ENCODE measurements at regions not wholly inside any gene's neighbourhood (a gene's known extent, or its start where the extent isn't known, plus 50 kb on each side); places are given as distances from the start of the nearest gene placed in this dataset.

GRCh38 chr7:115124409-115124939 is 202.6 kb downstream of the MDFIC start:
- no peak overlapping the region for H3K4me3 ChIP-seq (ENCODE audit: low read length)

GRCh38 chr7:115123441-115123840 is 201.5 kb downstream of the MDFIC start:
- peak overlapping the region in 1 of 8 donors; percentile 21 for H3K27ac Mint-ChIP-seq
- POLR2A ChIA-PET, result no interaction called here
- H3K9me3 ChIP-seq (ENCODE audit: low read length), result no peaks in the 10 kb centered on the region
- H3K9me3 Mint-ChIP-seq, result no peaks in the 10 kb centered on the region
- H3K36me3 Mint-ChIP-seq, result peaks cover 0 to 2% (median 0%) of the 10 kb centered on the region in 3 donors
- H3K4me1 ChIP-seq (ENCODE audit: insufficient read depth, low read length), result peaks cover 6% of the 10 kb centered on the region
- H3K4me3 Mint-ChIP-seq, result no peak overlapping the region
- no peaks in the 10 kb centered on the region for H3K36me3 ChIP-seq (ENCODE audit: insufficient read depth, low read length)
- CTCF ChIA-PET, result no interaction called here
- H3K4me1 Mint-ChIP-seq, result peaks cover 8 to 20% (median 16%) of the 10 kb centered on the region in 3 donors
- no peak overlapping the region for H3K4me3 ChIP-seq (ENCODE audit: low read length)
- H3K27me3 ChIP-seq (ENCODE audit: insufficient read depth, low read length, poor library complexity, severe bottlenecking), result no peaks in the 10 kb centered on the region
- H3K27me3 Mint-ChIP-seq, result no peaks in the 10 kb centered on the region
- no peak overlapping the region for H3K27ac ChIP-seq (ENCODE audit: low read depth, low read length)
- no peak for DNase-seq

More at GRCh38 chr7:115124409-115124939, 202.6 kb downstream of the MDFIC start:
- H3K4me3 Mint-ChIP-seq, result no peak overlapping the region
- ChIA-PET CTCF (no interaction called here), POLR2A (no interaction called here)
- Histone ChIP-seq H3K9me3 (ENCODE audit: low read length) (no peaks in the 10 kb centered on the region), H3K27ac (ENCODE audit: low read depth, low read length) (no peak overlapping the region), H3K36me3 (ENCODE audit: insufficient read depth, low read length) (no peaks in the 10 kb centered on the region), H3K4me1 (ENCODE audit: insufficient read depth, low read length) (peaks cover 6% of the 10 kb centered on the region), H3K27me3 (ENCODE audit: insufficient read depth, low read length, poor library complexity, severe bottlenecking) (no peaks in the 10 kb centered on the region)
- no peak for DNase-seq
- H3K4me1 Mint-ChIP-seq, result peaks cover 7 to 20% (median 16%) of the 10 kb centered on the region in 3 donors
- no peaks in the 10 kb centered on the region for H3K27me3 Mint-ChIP-seq
- H3K27ac Mint-ChIP-seq, result no peak overlapping the region
- H3K36me3 Mint-ChIP-seq, result peaks cover 0 to 2% (median 0%) of the 10 kb centered on the region in 3 donors
- H3K9me3 Mint-ChIP-seq, result no peaks in the 10 kb centered on the region

- ChIA-PET POLR2A (no interaction called here), CTCF (no interaction called here)
Measured at GRCh38 chr7:115122388-115122787, 200.5 kb downstream of the MDFIC start.

GRCh38 chr7:115117748-115118147 is 195.9 kb downstream of the MDFIC start:
- Histone ChIP-seq H3K27me3 (ENCODE audit: insufficient read depth, low read length, poor library complexity, severe bottlenecking) (no peaks in the 10 kb centered on the region), H3K36me3 (ENCODE audit: insufficient read depth, low read length) (no peaks in the 10 kb centered on the region), H3K27ac (ENCODE audit: low read depth, low read length) (no peak overlapping the region), H3K9me3 (ENCODE audit: low read length) (no peaks in the 10 kb centered on the region), H3K4me3 (ENCODE audit: low read length) (no peak overlapping the region), H3K4me1 (ENCODE audit: insufficient read depth, low read length) (peaks cover 6% of the 10 kb centered on the region)
- no peak for DNase-seq
- Mint-ChIP-seq H3K4me3 (no peak overlapping the region), H3K4me1 (peaks cover 6 to 13% (median 13%) of the 10 kb centered on the region in 3 donors), H3K27me3 (peaks cover 2 to 14% of the 10 kb centered on the region in 2 donors), H3K9me3 (no peaks in the 10 kb centered on the region), H3K36me3 (no peaks in the 10 kb centered on the region), H3K27ac (peak overlapping the region in 2 of 8 donors; percentile 12 to 14)
- POLR2A ChIA-PET, result no interaction called here
- CTCF ChIA-PET, result no interaction called here

More at GRCh38 chr7:115122388-115122787, 200.5 kb downstream of the MDFIC start:
- Histone ChIP-seq H3K4me3 (ENCODE audit: low read length) (no peak overlapping the region), H3K27ac (ENCODE audit: low read depth, low read length) (no peak overlapping the region), H3K9me3 (ENCODE audit: low read length) (no peaks in the 10 kb centered on the region), H3K4me1 (ENCODE audit: insufficient read depth, low read length) (peaks cover 6% of the 10 kb centered on the region), H3K36me3 (ENCODE audit: insufficient read depth, low read length) (no peaks in the 10 kb centered on the region), H3K27me3 (ENCODE audit: insufficient read depth, low read length, poor library complexity, severe bottlenecking) (no peaks in the 10 kb centered on the region)
- Mint-ChIP-seq H3K9me3 (no peaks in the 10 kb centered on the region), H3K4me3 (no peak overlapping the region), H3K4me1 (peaks cover 8 to 20% (median 16%) of the 10 kb centered on the region in 3 donors), H3K27ac (peak overlapping the region in 1 of 8 donors; percentile 58), H3K36me3 (peaks cover 0 to 2% (median 0%) of the 10 kb centered on the region in 3 donors), H3K27me3 (no peaks in the 10 kb centered on the region)
- DNase-seq, result no peak

GRCh38 chr7:115116773-115117715 is 195.2 kb downstream of the MDFIC start:
- H3K9me3 ChIP-seq (ENCODE audit: low read length), result no peaks in the 10 kb centered on the region
- POLR2A ChIA-PET, result no interaction called here
- Mint-ChIP-seq H3K27ac (no peak overlapping the region), H3K9me3 (no peaks in the 10 kb centered on the region), H3K4me1 (peaks cover 1 to 6% (median 6%) of the 10 kb centered on the region in 3 donors), H3K4me3 (no peak overlapping the region), H3K27me3 (peaks cover 2 to 14% of the 10 kb centered on the region in 2 donors), H3K36me3 (no peaks in the 10 kb centered on the region)
- CTCF ChIA-PET, result no interaction called here
- H3K27ac ChIP-seq (ENCODE audit: low read depth, low read length), result no peak overlapping the region
- no peaks in the 10 kb centered on the region for H3K36me3 ChIP-seq (ENCODE audit: insufficient read depth, low read length)
- peaks cover under 1% of the 10 kb centered on the region for H3K4me1 ChIP-seq (ENCODE audit: insufficient read depth, low read length)
- no peak overlapping the region for H3K4me3 ChIP-seq (ENCODE audit: low read length)
- DNase-seq, result no peak
- H3K27me3 ChIP-seq (ENCODE audit: insufficient read depth, low read length, poor library complexity, severe bottlenecking), result no peaks in the 10 kb centered on the region

GRCh38 chr7:115113776-115114175 is 191.9 kb downstream of the MDFIC start:
- H3K4me3 Mint-ChIP-seq, result no peak overlapping the region

GRCh38 chr7:115113131-115113530 is 191.2 kb downstream of the MDFIC start:
- no peaks in the 10 kb centered on the region for H3K9me3 Mint-ChIP-seq
- Histone ChIP-seq H3K4me1 (ENCODE audit: insufficient read depth, low read length) (no peaks in the 10 kb centered on the region), H3K36me3 (ENCODE audit: insufficient read depth, low read length) (no peaks in the 10 kb centered on the region), H3K27me3 (ENCODE audit: insufficient read depth, low read length, poor library complexity, severe bottlenecking) (no peaks in the 10 kb centered on the region), H3K4me3 (ENCODE audit: low read length) (no peak overlapping the region), H3K27ac (ENCODE audit: low read depth, low read length) (no peak overlapping the region), H3K9me3 (ENCODE audit: low read length) (no peaks in the 10 kb centered on the region)
- CTCF ChIA-PET, result no interaction called here
- no peak for DNase-seq
- H3K36me3 Mint-ChIP-seq, result no peaks in the 10 kb centered on the region
- no peak overlapping the region for H3K27ac Mint-ChIP-seq
- POLR2A ChIA-PET, result no interaction called here
- H3K4me3 Mint-ChIP-seq, result no peak overlapping the region
- no peaks in the 10 kb centered on the region for H3K4me1 Mint-ChIP-seq
- H3K27me3 Mint-ChIP-seq, result peaks cover 2 to 14% of the 10 kb centered on the region in 2 donors

More at GRCh38 chr7:115113776-115114175, 191.9 kb downstream of the MDFIC start:
- Mint-ChIP-seq H3K4me1 (peaks cover 0 to under 1% (median 0%) of the 10 kb centered on the region in 3 donors), H3K27me3 (peaks cover 2 to 14% of the 10 kb centered on the region in 2 donors), H3K27ac (no peak overlapping the region), H3K9me3 (no peaks in the 10 kb centered on the region), H3K36me3 (no peaks in the 10 kb centered on the region)
- ChIA-PET CTCF (no interaction called here), POLR2A (no interaction called here)
- Histone ChIP-seq H3K27ac (ENCODE audit: low read depth, low read length) (no peak overlapping the region), H3K9me3 (ENCODE audit: low read length) (no peaks in the 10 kb centered on the region), H3K36me3 (ENCODE audit: insufficient read depth, low read length) (no peaks in the 10 kb centered on the region), H3K27me3 (ENCODE audit: insufficient read depth, low read length, poor library complexity, severe bottlenecking) (no peaks in the 10 kb centered on the region), H3K4me3 (ENCODE audit: low read length) (no peak overlapping the region), H3K4me1 (ENCODE audit: insufficient read depth, low read length) (no peaks in the 10 kb centered on the region)
- no peak for DNase-seq

GRCh38 chr7:115110523-115110922 is 188.6 kb downstream of the MDFIC start:
- H3K27me3 Mint-ChIP-seq, result peaks cover 2 to 11% of the 10 kb centered on the region in 2 donors
- Histone ChIP-seq H3K27me3 (ENCODE audit: insufficient read depth, low read length, poor library complexity, severe bottlenecking) (no peaks in the 10 kb centered on the region), H3K4me3 (ENCODE audit: low read length) (no peak overlapping the region), H3K27ac (ENCODE audit: low read depth, low read length) (no peak overlapping the region), H3K36me3 (ENCODE audit: insufficient read depth, low read length) (no peaks in the 10 kb centered on the region), H3K9me3 (ENCODE audit: low read length) (no peaks in the 10 kb centered on the region), H3K4me1 (ENCODE audit: insufficient read depth, low read length) (no peaks in the 10 kb centered on the region)
- no peak overlapping the region for H3K4me3 Mint-ChIP-seq
- ChIA-PET CTCF (no interaction called here), POLR2A (no interaction called here)
- H3K27ac Mint-ChIP-seq, result no peak overlapping the region
- peaks cover 0 to 8% (median 0%) of the 10 kb centered on the region in 3 donors for H3K36me3 Mint-ChIP-seq
- DNase-seq, result no peak
- no peaks in the 10 kb centered on the region for H3K4me1 Mint-ChIP-seq
- no peaks in the 10 kb centered on the region for H3K9me3 Mint-ChIP-seq

All from CD8-positive, alpha-beta memory T cell (primary cell).